Lower lobe of right lung (tissue), 2 donors: ENCODE measurements at regions not wholly inside any gene's neighbourhood (a gene's known extent, or its start where the extent isn't known, plus 50 kb on each side); places are given as distances from the start of the nearest gene placed in this dataset.
A peak's percentile ranks its signal among the peaks of the same experiment; 100 is the strongest.

Experiments
- ATAC-seq, 2 donors: fragments of 200-7000 bp; cut with Tn5 transposase; one replicate each; pipeline ENCODE4 v1.9.1; 2020 to 2022; ENCODE audit warnings: mild to moderate bottlenecking in 2 of 2, moderate library complexity in 2 of 2
- DNase-seq: peaks from one replicate; pipeline ENCODE4 v3.0.0-alpha.2; 2020
- H3K27ac ChIP-seq: fragments of 200-600 bp; one replicate; pipeline ENCODE4 v1.8.0; 2022
- H3K27me3 ChIP-seq: fragments of 200-600 bp; one replicate; pipeline ENCODE4 v1.8.0; 2022; ENCODE audit warnings: low read depth
- H3K36me3 ChIP-seq: fragments of 200-600 bp; one replicate; pipeline ENCODE4 v1.8.0; 2022; ENCODE audit warnings: mild to moderate bottlenecking
- H3K4me1 ChIP-seq: fragments of 200-600 bp; one replicate; pipeline ENCODE4 v1.8.0; 2022
- H3K4me3 ChIP-seq: fragments of 200-600 bp; one replicate; pipeline ENCODE4 v1.8.0; 2022; ENCODE audit warnings: mild to moderate bottlenecking
- H3K9me3 ChIP-seq: fragments of 200-600 bp; one replicate; pipeline ENCODE4 v1.8.0; 2022
- CTCF ChIP-seq: fragments of 200-600 bp; IDR thresholded peaks from one replicate; pipeline ENCODE4 v1.8.0; 2022; ENCODE audit warnings: antibody characterized with exemption, mild to moderate bottlenecking
- intact Hi-C: fragments of 100-400 bp; cut with DNase I; formaldehyde crosslinking; loops from one replicate; pipeline ENCODE4 v1.11.0; 2022
- donor health status: DM: no; HTN: yes; CAD: no; lungs with severe emphysema.

- ATAC-seq = no peak
- intact Hi-C loops = no loop called here
- Histone ChIP-seq H3K9me3 (no peaks in the 10 kb centered on the region), H3K27ac (no peak overlapping the region), H3K27me3 (no peaks in the 10 kb centered on the region), H3K4me3 (no peak overlapping the region), H3K4me1 (peaks cover 16% of the 10 kb centered on the region), H3K36me3 (no peaks in the 10 kb centered on the region)
- TF ChIP-seq CTCF = no peak
- no peak for DNase-seq
Measured at GRCh38 chr11:10923882-10924281, 66.0 kb upstream of the ZBED5 start.

- DNase-seq (no peak), ATAC-seq (no peak)
- Histone ChIP-seq H3K27me3 (no peaks in the 10 kb centered on the region), H3K9me3 (no peaks in the 10 kb centered on the region), H3K4me1 (peaks cover 13% of the 10 kb centered on the region), H3K36me3 (no peaks in the 10 kb centered on the region), H3K27ac (no peak overlapping the region), H3K4me3 (no peak overlapping the region)
- TF ChIP-seq CTCF = no peak
- intact Hi-C loops = no loop called here
Measured at GRCh38 chr11:10922892-10923291, 65.0 kb upstream of the ZBED5 start.

GRCh38 chr11:10920875-10921274 lies 63.0 kb upstream of the ZBED5 start:
- Histone ChIP-seq H3K27me3 (no peaks in the 10 kb centered on the region), H3K36me3 (no peaks in the 10 kb centered on the region), H3K9me3 (no peaks in the 10 kb centered on the region), H3K4me1 (no peaks in the 10 kb centered on the region), H3K4me3 (no peak overlapping the region), H3K27ac (no peak overlapping the region)
- no peak for ATAC-seq
- no peak for DNase-seq
- intact Hi-C loops = no loop called here
- TF ChIP-seq CTCF = no peak

- peak in 1 of 2 donors; percentile 65 for ATAC-seq
- DNase-seq = no peak
- intact Hi-C loops = no loop called here
Measured at GRCh38 chr11:10920205-10920604, 62.4 kb upstream of the ZBED5 start.

GRCh38 chr11:10918698-10919097 lies 60.8 kb upstream of the ZBED5 start:
- DNase-seq (no peak), ATAC-seq (peak in 1 of 2 donors; percentile 46)
- Histone ChIP-seq H3K27me3 (no peaks in the 10 kb centered on the region), H3K9me3 (no peaks in the 10 kb centered on the region), H3K4me3 (no peak overlapping the region), H3K36me3 (no peaks in the 10 kb centered on the region), H3K4me1 (no peaks in the 10 kb centered on the region), H3K27ac (no peak overlapping the region)
- TF ChIP-seq CTCF = no peak
- intact Hi-C loops = no loop called here

More at GRCh38 chr11:10920205-10920604, 62.4 kb upstream of the ZBED5 start:
- Histone ChIP-seq H3K27ac (no peak overlapping the region), H3K36me3 (no peaks in the 10 kb centered on the region), H3K27me3 (no peaks in the 10 kb centered on the region), H3K4me3 (no peak overlapping the region), H3K9me3 (no peaks in the 10 kb centered on the region), H3K4me1 (no peaks in the 10 kb centered on the region)
- no peak for TF ChIP-seq CTCF

GRCh38 chr11:10918275-10918674 lies 60.4 kb upstream of the ZBED5 start:
- Histone ChIP-seq H3K9me3 (no peaks in the 10 kb centered on the region), H3K4me1 (no peaks in the 10 kb centered on the region), H3K36me3 (no peaks in the 10 kb centered on the region), H3K27ac (no peak overlapping the region), H3K27me3 (no peaks in the 10 kb centered on the region), H3K4me3 (no peak overlapping the region)
- DNase-seq = no peak
- peak in 1 of 2 donors; percentile 51 for ATAC-seq
- no peak for TF ChIP-seq CTCF
- intact Hi-C loops = no loop called here
